Upper lobe of right lung (tissue), 1 donor: ENCODE measurements at regions not wholly inside any gene's neighbourhood (a gene's known extent, or its start where the extent isn't known, plus 50 kb on each side); places are given as distances from the start of the nearest gene placed in this dataset.

ENCODE experiments used
- ATAC-seq: fragments of 200-7000 bp; cut with Tn5 transposase; one replicate; pipeline ENCODE4 v1.9.1; 2020; ENCODE audit warnings: mild to moderate bottlenecking, moderate library complexity
- DNase-seq: peaks from one replicate; pipeline ENCODE4 v3.0.0-alpha.2; 2020
- H3K27ac ChIP-seq: fragments of 200-600 bp; one replicate; pipeline ENCODE4 v1.8.0; 2022
- H3K27me3 ChIP-seq: fragments of 200-600 bp; one replicate; pipeline ENCODE4 v1.8.0; 2022; ENCODE audit warnings: mild to moderate bottlenecking
- H3K36me3 ChIP-seq: fragments of 200-600 bp; one replicate; pipeline ENCODE4 v1.8.0; 2022
- H3K4me1 ChIP-seq: fragments of 200-600 bp; one replicate; pipeline ENCODE4 v1.8.0; 2022
- H3K4me3 ChIP-seq: fragments of 200-600 bp; one replicate; pipeline ENCODE4 v1.8.0; 2022; ENCODE audit warnings: mild to moderate bottlenecking
- H3K9me3 ChIP-seq: fragments of 200-600 bp; one replicate; pipeline ENCODE4 v1.8.0; 2022
- intact Hi-C: fragments of 100-400 bp; cut with DNase I; formaldehyde crosslinking; loops from one replicate; pipeline ENCODE4 v1.11.0; 2022
- TF ChIP-seq, protein P1 (sequence below): fragments of 200-600 bp; IDR thresholded peaks from one replicate; pipeline ENCODE4 v1.8.0; 2022; ENCODE audit warnings: antibody characterized with exemption
- donor health status: DM: no; HTN: yes; CAD: no; lungs with severe emphysema.

DNA sequence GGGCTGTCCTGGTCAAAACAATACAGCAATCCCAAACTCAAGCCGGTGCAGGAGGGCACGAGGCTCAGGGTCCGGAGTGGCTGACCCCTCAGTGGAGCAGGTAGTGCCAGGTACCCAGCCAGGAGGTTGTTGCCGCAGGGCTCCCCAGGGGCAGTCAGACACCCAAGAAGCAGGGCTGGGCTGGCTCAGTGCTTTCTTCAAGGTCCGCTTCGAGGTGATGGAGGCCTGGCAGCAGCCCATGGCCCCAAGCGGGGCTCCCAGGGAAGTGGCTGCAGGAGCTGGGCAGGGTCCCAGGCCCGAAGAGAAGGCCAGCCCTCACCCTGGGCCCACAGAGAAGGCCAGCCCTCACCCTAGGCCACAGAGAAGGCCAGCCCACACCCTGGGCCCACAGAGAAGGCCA is 55.3 kb upstream of the COPS8 start:
- H3K4me1 ChIP-seq = no peaks in the 10 kb centered on the region
- no peaks in the 10 kb centered on the region for H3K36me3 ChIP-seq
- H3K9me3 ChIP-seq = no peaks in the 10 kb centered on the region
- H3K27ac ChIP-seq = no peak overlapping the region
- H3K4me3 ChIP-seq = no peak overlapping the region
- TF ChIP-seq, protein P1, sequence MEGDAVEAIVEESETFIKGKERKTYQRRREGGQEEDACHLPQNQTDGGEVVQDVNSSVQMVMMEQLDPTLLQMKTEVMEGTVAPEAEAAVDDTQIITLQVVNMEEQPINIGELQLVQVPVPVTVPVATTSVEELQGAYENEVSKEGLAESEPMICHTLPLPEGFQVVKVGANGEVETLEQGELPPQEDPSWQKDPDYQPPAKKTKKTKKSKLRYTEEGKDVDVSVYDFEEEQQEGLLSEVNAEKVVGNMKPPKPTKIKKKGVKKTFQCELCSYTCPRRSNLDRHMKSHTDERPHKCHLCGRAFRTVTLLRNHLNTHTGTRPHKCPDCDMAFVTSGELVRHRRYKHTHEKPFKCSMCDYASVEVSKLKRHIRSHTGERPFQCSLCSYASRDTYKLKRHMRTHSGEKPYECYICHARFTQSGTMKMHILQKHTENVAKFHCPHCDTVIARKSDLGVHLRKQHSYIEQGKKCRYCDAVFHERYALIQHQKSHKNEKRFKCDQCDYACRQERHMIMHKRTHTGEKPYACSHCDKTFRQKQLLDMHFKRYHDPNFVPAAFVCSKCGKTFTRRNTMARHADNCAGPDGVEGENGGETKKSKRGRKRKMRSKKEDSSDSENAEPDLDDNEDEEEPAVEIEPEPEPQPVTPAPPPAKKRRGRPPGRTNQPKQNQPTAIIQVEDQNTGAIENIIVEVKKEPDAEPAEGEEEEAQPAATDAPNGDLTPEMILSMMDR = no peak
- no peaks in the 10 kb centered on the region for H3K27me3 ChIP-seq
- DNase-seq = no peak
- ATAC-seq = no peak
- intact Hi-C loops = no loop called here

DNA sequence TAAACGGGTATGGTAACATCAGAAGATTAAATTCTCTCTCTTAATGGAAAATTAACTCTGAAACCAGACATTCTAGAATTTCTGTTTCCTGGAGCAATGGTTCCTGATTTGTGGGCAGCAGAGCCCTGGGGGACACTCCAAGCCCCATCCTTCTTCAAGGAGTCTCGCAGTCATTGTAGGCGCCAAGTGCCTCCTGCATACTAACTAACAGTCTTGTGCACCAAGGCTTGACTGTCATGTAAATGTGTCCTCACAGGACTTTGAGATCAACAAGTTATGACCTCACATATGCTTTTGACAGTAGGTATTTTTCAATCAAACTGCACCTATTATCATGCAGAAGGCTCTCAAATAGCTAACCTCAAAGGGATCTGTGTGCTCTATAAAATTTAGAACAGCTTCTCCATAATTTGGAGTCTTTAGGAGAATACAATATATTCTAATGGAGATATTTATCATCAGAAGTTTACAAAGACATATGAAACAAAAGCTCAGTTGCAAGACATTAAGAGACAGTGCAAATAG is 52.1 kb upstream of the COPS8 start:
- intact Hi-C loops = no loop called here
- DNase-seq = no peak

DNA sequence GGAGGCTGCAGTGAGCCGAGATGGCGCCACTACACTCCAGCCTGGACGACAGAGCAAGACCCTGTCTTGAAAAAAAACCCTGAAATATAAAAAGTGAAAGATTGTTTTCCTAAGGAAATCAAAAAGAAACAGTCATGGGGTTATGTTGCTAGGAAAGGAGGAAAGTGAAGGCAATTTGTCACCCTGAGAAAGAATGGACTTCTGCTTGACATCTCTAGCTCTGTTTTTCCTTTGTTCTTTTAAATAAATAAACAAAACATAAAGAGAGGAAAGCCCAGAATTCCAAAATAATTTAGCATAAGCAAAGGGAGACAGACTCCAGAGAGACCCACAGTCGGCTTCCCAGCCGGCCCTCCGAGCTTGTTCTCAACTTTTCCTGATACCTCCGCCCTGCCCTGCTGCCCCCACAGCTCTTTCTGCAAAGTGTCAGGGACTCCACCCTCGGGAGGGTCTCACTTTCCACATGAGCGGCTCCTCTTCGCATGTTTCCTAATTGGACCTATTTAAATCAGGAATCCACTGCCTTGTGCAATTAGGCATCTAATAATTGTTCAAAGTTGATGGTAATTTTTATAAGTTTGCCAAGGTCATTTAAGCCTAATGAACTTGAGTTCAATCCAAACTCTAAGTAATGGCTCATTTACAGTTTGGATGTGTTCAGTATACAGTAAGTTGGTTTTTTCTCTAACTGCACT is 49.8 kb upstream of the COPS8 start:
- H3K36me3 ChIP-seq = no peaks in the 10 kb centered on the region
- H3K9me3 ChIP-seq = no peaks in the 10 kb centered on the region
- no peak overlapping the region for H3K27ac ChIP-seq
- DNase-seq (no peak), ATAC-seq (no peak)
- H3K27me3 ChIP-seq = no peaks in the 10 kb centered on the region
- no peaks in the 10 kb centered on the region for H3K4me1 ChIP-seq
- intact Hi-C loops = no loop called here
- no peak overlapping the region for H3K4me3 ChIP-seq
- TF ChIP-seq, protein P1 = no peak

More for the DNA sequence above, 52.1 kb upstream of the COPS8 start:
- Histone ChIP-seq H3K27me3 (no peaks in the 10 kb centered on the region), H3K9me3 (no peaks in the 10 kb centered on the region), H3K4me1 (no peaks in the 10 kb centered on the region), H3K27ac (no peak overlapping the region), H3K4me3 (no peak overlapping the region), H3K36me3 (no peaks in the 10 kb centered on the region)
- no peak for ATAC-seq
- TF ChIP-seq, protein P1 = no peak
